ENCODE measurements at regions not wholly inside any gene's neighbourhood (a gene's known extent, or its start where the extent isn't known, plus 50 kb on each side); places are given as distances from the start of the nearest gene placed in this dataset.
A peak's percentile ranks its signal among the peaks of the same experiment; 100 is the strongest.

GRCh38 chr12:127284870-127285431 lies 982.0 kb upstream of the TMEM132C start:
- peak in 1 of 2 experiments; percentile 45 for DNase-seq (ENCODE audit: low read depth in 2 of 2)

DNA sequence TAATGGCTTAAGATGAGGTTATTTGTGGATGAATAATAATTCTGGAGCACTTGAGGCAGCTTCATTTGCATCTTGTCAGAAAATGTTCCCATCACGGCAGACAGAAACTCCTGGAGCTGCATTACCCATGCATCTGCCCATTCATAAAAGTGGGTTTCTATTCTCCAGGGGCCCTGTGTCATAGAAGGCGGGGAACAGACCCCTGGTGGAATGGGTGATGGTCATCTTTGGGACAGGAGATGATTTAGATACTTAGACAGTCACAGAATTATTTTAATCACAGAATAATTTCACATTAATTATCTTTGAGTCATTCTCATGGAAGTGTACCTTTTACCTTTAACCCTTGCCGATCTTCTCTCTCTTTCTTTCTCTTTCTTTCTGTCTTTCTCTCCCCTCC lies 980.7 kb upstream of the TMEM132C start:
- no peak for DNase-seq (ENCODE audit: low read depth in 2 of 2)

GRCh38 chr12:127287256-127287655 lies 979.7 kb upstream of the TMEM132C start:
- DNase-seq (ENCODE audit: low read depth in 2 of 2), result no peak

- DNase-seq (ENCODE audit: low read depth in 2 of 2), result no peak
Measured at GRCh38 chr12:127290251-127290650, 976.7 kb upstream of the TMEM132C start.

DNA sequence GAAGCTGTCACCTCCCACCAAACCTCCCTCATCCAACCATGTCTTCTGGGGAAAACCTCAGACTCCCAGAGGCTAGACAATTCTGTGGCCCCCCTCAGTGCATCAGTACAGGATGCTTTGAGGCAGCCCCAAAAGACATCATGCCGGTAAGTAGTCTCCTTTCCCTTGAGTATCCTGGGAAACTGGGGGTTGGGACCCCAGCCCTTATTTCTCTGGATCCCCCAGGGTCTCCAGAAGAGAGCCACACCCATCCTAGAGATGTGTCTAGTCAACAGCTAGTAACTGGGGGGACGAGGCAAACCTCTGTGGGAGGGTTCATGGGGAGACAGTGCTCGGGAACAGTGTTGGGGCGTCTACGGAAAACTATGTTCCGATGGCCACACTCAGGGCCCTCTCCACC lies 974.2 kb upstream of the TMEM132C start:
- DNase-seq (ENCODE audit: low read depth in 2 of 2), result no peak

DNA sequence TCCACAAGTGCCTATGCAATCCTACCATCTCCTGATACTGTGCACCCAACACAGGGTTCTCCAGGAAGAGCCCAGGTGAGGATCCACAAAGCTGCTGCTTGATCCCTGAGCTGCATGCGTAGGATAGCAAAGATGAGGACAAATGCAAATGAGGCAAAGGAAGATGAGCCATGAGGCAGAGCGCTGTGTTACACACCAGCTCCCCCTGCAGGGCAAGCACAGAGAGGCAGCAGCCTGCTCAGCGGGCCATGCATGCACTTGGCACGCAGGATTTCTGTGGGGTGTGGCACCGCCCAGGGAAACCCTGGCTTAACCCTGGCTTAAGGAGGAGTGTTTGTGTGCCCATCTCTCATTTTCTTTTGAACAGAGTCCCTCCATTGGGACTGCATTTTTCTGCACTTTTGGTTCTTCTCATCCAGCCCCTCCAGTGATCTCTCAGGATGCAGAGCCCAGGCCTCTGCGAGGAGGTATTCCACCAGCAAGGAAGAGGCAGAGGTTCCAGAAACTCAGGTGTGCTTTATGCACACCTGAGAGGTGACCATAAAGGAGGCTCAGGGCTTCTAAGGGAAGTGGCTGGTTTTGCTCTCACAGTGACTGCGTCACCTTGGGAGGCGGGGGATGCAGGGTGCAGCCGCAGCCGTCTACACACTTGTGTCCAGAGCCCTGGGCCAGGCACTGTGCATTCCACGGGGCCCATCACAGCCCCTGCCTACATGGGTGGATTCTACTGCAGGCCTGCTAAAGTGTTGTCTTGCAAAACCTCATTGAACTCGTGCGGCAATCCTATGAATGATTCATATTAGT lies 973.3 kb upstream of the TMEM132C start:
- DNase-seq (ENCODE audit: low read depth in 2 of 2), result peak; percentile 15 to 19

DNA sequence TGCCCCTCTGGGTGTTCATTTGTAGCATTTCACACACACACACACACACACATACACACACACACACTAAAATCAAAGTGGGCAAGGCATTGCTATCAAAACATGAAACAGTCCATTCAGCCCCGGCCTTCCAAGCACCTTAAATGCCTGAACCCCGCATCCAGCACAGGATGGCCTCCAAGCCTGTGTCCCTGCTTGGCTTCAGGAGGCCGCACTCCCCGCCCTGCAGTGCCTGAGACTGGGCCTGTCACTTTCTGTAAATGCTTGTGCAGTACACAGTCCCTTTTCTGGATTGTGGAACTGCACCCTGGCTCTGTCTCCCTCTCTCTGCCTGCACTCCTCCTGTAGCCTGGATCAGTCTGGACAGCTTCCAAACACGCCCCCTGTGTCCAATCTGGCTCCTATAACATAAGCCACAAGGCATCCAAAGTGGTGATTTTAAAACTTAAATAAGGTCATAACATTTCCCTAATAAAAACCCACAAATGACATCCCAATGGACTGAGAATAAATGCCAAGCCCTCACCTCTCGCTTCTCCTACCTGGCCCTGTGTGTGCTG lies 972.2 kb upstream of the TMEM132C start:
- DNase-seq (ENCODE audit: low read depth in 2 of 2), result no peak

- DNase-seq (ENCODE audit: low read depth in 2 of 2), result no peak
Measured at GRCh38 chr12:127295630-127296029, 971.3 kb upstream of the TMEM132C start.

GRCh38 chr12:127296591-127296990 lies 970.4 kb upstream of the TMEM132C start:
- DNase-seq (ENCODE audit: low read depth in 2 of 2), result no peak

- no peak for DNase-seq (ENCODE audit: low read depth in 2 of 2)
Measured at GRCh38 chr12:127297327-127297726, 969.6 kb upstream of the TMEM132C start.

DNA sequence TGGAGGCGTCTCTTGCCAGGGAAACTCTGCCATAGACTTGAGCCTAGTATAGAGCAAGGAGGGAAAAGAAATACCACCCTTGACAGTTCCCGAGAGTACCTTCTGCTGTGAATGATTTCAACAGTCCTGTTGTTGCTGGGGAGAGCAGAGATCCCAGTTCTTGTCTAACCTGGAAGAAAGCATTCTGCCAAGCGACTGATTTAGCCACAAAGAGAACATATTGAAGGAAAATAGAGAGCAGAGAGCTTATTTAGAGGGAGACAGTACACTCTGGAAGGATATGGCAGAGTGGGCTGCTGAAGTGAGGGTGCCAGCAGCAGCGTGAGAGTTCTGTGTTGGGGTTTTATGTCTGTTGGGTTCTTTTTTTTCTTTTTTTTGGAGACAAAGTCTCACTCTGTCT lies 966.9 kb upstream of the TMEM132C start:
- no peak for DNase-seq (ENCODE audit: low read depth in 2 of 2)

- DNase-seq (ENCODE audit: low read depth in 2 of 2), result no peak
Measured at GRCh38 chr12:127300753-127301152, 966.2 kb upstream of the TMEM132C start.

GRCh38 chr12:127301876-127302275 lies 965.1 kb upstream of the TMEM132C start:
- DNase-seq (ENCODE audit: low read depth in 2 of 2), result no peak

- DNase-seq (ENCODE audit: low read depth in 2 of 2), result no peak
Measured at GRCh38 chr12:127304751-127305725, 961.9 kb upstream of the TMEM132C start.

GRCh38 chr12:127306604-127307215 lies 960.3 kb upstream of the TMEM132C start:
- no peak for DNase-seq (ENCODE audit: low read depth in 2 of 2)

GRCh38 chr12:127307528-127307927 lies 959.4 kb upstream of the TMEM132C start:
- no peak for DNase-seq (ENCODE audit: low read depth in 2 of 2)

GRCh38 chr12:127308148-127308547 lies 958.8 kb upstream of the TMEM132C start:
- DNase-seq (ENCODE audit: low read depth in 2 of 2), result no peak

DNA sequence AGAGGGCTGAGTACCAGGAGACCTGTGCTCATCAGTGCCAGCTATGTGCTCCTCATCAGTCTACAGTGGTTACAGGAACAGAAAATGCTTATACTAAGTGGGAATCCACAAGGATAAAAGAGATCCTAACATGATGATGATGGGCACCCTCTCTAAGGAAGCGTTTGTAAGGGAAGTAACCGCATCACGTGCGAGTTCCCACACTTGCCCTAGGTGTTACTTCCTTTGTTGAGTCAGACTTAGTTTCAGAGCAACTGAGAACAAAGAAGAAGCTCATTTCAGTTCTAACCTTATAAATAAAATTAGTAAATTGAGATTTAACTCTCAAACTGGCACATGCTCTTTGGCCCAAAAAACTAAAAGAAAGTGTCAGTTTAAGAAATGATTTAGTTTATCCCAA lies 956.4 kb upstream of the TMEM132C start:
- DNase-seq (ENCODE audit: low read depth in 2 of 2), result no peak

DNA sequence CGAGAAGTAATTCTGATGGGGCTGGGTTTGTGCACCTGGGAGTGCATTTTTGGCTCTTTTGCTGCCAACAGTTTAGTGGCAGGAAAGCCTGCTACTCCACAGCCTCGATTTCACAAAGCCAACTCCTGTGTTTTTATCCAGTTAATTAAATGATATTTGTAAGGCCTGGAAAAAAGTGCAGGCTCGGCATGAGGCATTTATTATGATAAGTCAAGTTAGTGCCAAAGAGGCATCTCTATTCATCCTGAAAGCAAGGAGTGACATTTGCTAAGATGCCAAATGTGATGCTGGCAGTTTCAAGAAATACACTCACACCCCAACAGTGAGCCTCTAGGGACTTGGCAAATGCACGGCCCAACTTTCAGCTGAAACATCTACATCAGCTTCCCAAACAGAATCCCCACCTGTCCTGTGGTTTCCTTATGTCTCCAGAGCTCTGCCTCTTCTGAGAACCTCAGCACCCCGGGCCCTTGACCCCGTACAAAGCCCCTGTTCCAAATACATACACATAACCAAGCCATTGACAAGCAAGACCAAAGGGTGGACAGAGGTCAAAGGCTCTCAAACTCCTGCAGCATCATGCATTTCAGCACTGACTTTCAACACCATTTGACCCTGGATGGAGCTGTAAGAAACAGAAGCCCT lies 955.1 kb upstream of the TMEM132C start:
- DNase-seq (ENCODE audit: low read depth in 2 of 2), result no peak

DNA sequence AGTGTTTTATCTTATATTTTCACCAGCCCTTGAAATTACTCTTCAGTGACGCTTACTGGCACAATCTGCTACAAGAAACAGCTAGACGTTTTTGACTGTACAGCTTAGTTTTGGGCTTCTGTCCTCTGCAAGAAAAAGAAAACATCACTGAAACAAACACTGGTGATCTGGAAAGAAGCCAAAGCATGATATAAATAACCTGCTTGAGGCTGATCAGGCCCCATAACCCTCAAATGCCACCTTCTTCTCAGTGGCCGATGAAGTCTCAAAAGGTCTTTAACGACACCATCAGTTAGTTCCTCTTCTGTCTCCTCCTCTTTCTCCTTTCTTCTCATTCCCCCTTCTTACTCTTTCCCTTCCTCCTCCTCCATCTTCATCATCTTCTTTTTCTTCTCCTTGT lies 942.3 kb upstream of the TMEM132C start:
- no peak for DNase-seq (ENCODE audit: low read depth in 2 of 2)

DNA sequence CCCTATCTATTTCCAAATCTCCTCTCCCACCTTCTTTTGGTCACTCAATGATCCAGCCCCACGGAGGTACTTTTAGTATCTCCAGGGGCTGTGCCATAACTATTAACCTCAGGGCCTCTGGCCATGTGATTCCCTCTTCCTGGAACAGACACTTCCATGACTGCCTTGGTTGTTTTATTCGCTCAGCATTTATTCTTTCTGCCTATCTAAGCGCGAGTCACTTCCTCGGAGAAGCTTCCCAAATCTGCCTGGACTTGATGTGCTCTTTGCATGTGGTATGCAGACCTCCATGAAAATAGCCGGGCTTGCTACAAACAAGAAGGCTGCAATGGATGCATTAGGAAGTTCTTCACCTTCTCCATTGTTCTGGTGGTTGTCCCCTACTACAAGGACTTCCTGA lies 939.0 kb upstream of the TMEM132C start:
- no peak for DNase-seq (ENCODE audit: low read depth in 2 of 2)
